NCI-H1417 treated with DMSO at 0.1 percent for 48 hours (cell line): ENCODE measurements at regions not wholly inside any gene's neighbourhood (a gene's known extent, or its start where the extent isn't known, plus 50 kb on each side); places are given as distances from the start of the nearest gene placed in this dataset.
A peak's percentile ranks its signal among the peaks of the same experiment; 100 is the strongest.

Experiments used
- DNase-seq: peaks from one replicate; lab custom pipeline; 2025; lab: John Stamatoyannopoulos, UW

DNA sequence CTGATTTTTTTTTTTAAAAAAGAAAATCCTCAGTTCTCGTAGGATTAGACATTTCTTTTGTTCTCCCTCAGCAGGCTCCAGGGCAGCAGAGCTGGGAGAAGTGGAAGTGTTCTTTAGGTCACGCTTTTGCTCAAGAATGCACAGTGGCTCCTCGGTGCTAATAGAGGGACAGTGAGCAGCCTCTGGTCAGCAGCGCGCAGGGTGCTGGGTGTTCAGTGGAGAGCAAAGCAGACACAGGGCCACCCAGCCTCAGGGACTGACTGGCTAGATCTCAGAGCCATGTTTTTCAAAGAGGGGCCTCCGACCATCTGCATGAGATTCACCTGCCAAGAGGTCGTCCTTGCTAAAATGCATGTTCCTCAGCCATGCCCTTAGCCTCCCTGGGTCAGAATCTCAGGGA is 218.8 kb downstream of the HAUS1 start:
- DNase-seq: no peak

DNA sequence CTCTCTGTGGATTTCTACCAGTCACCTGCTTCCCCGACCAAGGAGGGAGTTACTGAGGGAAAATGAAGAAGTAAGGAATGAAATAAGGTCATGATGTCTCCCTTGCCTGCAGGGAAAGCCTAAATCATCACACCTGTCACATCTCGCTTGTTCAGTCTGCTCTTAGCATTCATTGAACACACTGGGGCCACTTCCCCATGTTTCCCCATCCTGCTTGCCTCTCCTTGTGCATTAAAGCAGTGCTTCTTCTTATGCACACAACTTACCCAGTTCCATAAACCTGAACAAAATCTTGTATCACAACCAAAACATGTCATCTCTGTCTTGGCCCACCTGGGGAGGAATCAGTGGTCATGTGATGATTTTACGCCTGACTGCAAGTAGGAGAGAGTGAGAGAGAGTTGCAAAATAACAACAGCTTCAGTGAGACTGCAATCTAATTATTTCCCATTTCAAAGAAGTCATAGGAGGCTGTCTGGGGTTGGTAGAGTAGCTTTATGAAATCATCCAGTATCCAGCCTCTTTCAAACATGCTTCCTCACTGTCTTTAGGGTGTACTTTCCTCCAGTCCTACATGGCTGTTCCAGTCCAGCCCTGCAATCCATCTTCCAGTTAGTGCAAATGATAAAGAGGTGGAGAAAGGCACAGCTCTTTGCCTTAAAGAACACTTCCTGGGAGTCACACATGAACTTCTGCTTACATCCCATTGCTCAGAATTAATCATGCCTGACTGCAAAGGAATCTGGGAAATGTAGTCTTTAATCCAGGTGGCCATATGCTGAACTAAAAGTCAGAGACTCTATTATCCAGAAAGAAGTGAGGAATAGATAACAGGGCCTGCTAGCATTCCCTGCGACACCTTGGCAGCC is 220.1 kb downstream of the HAUS1 start:
- no peak for DNase-seq

DNA sequence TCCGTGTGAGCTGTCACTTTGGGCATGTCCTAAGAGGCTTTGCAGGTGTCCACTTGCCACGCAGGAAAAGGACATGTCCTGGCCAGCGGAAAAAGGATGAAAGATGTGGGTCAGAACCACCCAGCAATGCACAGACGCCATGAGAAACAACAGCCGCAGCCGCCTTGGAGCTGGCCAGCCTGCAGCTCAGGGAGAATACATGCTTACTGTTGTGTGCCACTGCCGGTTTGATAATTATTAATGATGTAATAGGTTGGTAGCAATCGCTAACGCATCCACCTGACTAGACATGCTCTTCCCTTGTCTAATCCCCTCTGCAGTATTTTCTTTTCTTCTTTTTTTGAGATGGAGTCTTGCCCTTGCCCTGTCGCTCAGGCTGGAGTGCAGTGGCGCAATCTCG is 221.7 kb downstream of the HAUS1 start:
- no peak for DNase-seq

DNA sequence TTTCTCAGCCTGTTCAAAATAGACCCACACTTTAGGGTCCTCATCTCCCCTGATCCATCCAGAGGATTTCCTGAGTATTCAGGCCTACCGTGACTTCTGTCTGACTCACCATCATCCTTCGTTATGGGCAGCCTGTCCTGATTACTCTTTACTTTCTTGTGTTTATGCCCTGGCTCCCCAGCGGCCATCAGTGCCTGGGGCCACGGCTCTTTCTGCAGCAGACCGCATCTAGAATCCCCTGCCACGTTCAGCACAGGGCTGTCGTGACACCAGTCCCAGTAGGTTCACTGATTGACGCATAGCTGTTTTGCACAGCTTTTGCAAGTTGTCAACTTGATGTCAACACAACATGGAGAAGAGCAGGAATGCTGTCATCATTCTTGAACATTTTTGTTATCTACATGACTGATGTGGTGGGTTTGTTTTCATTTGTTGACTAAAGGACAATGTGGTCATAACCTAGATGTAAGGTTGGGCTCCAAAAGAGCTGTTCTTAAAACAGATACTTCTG is 225.6 kb downstream of the HAUS1 start:
- DNase-seq: no peak

DNA sequence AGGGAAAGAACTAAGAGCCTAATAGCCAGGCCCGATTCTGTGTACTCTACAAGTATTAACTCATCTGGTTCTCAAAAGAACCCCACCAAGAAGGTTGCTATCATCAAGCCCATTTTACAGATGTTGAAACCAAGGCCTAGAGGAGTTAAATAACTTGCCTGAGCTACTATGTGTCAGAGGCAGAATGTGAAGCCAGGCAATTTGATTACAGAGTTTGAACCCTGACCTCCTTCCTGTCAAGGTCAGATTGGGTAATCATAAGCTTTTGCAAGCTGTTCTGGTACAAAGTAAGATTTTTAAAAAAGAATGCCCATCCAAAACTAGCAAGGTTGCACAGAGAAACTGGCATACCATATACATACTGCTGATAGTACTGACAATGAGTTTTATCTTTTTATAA is 227.1 kb downstream of the HAUS1 start:
- DNase-seq: no peak

DNA sequence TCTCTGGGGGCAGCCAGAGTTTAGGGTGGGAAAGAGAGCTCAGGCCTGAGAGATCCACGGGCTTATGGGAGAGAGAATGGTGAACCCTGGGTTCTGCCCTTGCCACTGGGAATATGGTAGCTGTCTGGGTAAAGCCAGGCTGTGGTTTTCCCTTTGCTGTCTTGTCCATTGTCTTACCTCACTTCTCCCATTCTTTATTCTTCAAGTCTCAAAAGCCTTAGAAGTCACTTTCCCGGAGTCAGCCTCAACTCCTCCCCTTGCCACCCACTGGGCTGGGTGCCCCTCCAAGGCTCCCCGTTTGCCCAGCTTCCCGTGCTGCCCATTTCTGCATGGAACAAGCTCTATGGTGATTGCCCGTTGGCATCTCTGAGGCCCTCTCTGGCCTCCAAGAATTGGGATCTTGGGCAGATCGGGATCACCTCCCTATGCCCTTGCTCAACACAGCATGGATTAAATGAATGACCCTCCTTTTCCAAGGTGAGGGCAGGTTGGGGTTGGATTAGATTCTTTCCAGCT is 228.2 kb downstream of the HAUS1 start:
- no peak for DNase-seq

DNA sequence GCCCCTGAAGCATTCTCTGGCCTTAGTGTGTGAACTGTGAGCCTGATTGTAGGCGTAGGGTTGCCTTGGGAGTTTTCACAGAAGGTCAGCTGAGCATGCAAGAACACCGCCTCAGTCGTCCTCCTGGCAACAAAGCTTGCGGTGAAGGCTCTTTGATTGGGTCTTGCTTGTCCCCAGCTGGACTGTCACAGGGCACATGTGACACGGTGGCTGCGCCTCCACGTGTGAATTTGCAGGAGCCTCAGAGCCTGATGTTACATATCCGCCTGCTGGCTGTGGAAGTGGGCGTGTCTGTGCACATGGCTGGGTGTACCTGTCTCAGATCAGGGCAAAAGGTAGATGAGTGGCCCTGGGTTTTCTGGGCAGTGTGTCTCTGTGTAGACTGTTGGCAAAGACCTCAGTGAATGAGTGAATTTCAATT is 228.7 kb downstream of the HAUS1 start:
- DNase-seq: peak; percentile 27

DNA sequence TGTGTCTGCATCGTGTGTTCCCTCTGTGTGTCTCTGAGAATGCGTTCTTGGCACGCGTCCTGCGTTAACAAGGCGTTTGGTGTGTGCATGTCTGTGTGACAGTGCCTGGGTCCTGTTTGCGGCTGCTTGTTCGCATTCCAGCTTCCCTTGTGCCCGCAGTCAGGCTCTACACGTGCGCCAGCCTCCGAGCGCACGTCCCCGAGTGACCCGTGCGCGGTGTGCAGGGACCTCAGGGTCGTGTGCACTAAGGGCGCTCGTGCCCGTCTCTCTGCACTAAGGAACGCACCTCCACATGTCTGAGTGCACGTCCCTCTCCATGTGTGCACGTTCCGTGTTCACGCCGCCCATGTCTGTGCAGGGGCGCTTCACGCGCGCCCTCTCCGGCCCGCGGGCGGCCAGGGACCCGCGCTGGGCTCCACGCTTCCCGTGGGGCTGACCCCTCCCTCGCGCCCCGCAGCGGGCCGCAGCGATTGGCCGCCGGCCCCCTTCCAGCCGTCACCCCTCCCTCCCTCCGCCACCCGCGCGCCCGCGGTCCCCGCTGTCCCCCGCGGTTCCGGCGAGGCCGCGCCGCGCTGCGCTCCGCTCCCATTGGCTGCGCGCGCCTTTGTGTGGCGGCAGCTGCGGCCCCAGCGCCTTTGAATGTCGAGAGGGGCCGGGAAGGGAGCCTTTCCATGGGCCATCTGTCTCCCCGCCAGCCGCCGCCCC is 229.4 kb downstream of the HAUS1 start:
- DNase-seq: no peak

DNA sequence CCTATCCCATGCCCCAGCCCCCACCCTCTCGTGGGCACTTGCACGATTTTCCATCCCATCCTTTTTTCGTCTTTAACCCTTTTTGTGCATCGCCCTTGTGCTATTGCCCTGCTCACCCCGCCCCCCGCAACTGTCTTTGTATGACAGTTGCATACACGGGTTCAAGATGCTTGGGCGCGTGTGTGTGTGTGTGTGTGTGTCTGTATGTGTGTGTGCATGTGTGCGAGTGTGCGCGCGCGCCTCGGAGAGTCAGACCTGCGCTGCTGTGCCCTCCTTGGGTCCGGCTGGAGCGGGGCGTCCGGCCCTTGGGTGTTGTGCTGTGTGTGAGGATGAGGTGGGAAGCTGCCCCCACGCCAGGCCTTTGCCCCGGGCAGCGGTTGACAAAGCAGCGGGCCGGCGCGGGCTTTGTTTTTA is 230.7 kb downstream of the HAUS1 start:
- DNase-seq: no peak

DNA sequence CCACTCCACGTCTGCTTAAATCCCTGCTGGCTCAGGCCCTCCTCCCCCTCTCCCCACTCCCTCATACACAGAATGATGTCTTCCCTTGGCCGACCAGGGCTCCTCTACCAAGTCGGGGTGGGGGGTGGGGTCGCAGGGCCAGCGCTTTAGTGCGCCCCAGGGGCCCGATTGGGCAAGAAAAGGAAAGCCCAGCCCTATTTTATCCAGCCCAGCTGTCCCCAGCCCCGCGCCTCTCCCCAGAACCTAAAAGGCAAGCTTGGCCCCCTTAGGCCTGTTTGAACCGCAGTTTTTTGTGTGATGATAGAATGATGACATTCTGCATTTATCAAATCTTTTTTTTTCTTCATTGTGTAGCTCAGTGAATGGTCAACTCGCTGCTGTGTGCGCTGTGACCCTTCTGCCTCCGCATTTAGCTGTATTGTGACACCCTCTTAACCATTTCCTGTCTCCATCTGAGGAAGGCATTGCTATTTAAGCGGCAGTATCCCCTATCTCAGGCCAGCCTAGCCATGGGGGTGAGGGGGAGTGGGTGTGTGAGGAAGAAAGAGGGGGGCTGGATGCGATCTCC is 231.4 kb downstream of the HAUS1 start:
- DNase-seq: no peak

DNA sequence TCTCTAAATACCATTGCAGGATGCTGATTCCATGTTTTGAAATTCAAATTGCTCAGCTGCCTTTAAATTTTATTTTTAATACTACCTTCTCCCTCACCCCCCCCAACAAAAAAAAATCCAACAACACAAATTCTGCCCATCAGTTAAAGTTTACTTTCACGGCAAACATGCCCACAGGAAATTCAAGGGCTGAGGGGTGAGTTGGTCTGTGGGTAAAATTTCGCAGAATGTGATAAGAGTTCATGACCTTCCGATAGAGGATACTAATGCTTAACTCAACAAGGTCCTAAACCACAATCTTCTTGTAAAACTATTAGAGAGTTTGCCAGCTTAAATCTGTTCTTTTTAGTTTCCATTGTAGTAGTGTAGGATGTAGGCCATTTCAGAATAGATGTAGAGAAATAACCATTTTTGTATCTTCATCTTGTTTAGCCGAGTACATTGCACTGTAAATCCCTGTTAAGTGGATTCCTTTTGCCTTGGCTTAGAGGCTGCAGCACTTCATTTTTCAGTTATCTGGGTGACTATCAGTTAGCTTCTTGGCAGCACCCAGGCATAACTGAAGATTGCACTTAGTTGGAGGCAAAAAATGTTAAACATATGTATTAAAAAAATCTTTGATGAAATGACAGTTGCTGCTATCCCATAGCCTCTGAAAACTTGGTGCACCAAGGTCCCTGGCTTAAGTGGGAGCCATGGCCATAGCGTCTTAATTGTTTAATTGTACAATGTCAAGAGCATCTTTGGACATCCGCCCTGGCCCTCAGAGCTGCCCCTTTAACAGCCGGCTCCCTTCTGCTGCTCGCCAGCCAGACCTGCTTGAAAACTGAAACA is 232.3 kb downstream of the HAUS1 start:
- DNase-seq: no peak

DNA sequence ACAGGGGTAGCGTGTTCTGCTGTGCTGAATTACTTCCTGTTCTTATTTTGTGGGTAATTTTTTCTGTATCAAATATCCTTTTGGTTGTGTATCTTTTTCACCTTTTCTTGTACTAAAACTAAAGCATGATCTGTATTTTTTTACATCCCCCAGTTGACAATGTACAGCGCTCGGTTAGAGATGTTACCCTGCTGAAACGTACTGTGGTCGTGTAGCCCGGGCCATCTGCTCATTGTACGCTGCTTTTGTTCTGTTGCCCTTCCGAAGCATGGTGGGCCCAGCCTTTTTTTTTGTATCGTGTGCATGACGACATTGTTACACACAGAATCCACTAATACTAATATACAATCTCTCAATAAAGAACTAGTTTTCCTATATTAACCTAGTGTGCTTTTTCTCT is 233.1 kb downstream of the HAUS1 start:
- no peak for DNase-seq

DNA sequence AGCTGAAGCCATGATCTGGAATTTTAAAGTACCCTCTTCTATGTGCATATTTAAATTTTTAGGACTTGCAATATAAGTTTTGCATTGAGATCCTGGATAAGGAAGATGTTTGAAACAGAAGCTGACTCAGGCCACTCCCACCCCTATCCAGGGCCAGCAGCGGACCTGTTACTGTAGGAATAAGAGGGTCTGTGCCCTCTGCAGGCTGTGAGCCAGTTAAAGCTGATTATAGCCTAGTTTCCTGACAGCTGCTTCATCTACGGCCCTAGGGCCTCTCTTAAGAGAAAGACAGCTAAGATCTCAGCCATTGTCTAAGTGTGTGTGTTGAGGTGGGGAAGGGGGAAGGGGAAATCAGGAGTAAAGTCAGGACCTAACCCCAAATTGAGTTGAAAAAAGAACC is 234.0 kb downstream of the HAUS1 start:
- DNase-seq: no peak

DNA sequence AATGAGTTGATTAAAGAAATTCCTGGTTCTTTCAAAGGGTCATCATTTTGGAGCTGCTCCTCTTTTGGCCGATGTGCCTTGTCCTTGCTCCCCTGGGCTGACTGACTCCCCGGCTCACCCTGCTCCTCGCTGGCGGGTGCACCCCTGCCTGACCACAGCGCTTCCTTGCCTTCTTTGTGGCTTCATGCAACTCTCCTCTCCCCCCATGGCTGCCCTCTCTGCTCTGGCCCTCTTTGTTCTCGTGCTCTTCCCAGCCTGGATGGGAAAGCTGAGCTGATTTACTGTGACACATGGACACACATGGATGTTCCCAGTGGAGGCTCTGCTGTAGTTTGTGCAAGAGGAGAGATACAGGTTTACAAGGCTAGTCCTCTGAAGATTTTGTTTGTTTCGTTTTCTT is 234.6 kb downstream of the HAUS1 start:
- no peak for DNase-seq

DNA sequence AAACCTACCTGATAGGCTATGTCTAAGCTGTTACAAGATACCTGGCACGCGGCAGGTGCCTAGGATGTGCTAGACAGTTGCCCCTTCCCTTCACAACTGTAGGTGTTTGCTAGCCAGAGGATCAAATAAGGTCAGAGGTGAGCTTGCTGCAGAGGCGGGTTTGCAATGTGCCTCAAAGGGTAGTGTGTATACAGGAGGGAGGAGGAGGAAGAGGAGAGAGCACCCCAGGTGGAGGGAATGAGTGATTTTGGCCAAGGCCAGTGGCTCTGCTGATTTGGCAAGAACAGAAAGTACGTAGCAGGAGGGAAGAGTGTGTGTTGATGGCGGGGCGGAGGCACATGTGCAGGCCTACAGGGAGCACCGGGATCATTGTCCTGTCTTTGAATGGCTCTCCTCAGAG is 236.5 kb downstream of the HAUS1 start:
- DNase-seq: no peak

DNA sequence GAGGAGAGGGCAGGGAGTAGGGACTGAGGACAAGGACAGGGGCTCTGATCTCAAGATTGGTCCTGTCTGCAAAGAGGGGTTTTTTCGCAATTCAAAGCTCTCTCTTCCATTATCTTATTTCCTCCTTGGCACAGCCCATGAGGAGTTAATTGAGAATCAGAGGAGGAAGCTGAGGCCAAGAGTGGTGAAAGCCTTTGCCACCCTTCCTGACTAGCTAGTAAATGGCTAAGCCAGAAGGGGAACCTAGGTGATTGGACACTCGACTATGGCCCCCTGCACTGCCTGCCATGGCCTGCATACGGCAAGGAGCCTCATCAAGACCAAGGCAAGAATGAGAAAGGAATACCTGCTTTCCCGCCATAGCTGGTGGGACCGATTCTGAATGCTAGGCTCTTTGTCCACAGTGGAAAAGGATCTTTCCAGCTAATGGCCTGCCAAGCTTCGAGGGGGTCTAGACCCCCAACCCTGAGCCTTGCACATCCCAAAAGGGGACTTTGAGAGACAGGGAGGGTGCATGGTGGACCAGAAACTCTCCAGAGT is 237.9 kb downstream of the HAUS1 start:
- DNase-seq: no peak

DNA sequence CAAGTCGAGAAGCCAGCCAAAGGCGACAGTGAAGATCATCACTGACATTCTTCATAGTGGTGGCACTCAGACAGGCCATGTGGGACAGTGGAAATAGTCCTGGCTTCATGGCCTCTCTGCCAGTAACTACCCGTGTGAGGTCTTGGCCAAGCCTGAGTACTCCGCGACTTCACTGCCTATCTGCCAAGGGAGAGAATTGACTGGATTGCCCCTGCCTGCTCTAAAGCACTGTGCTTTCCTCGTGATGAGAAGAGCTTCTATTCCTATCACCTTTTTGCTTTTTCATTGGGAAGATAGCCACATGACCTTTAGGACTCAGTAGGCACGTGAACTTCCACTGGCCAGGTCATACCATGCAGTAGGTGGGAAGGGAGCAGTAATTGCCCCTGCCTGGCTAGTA is 239.3 kb downstream of the HAUS1 start:
- no peak for DNase-seq

DNA sequence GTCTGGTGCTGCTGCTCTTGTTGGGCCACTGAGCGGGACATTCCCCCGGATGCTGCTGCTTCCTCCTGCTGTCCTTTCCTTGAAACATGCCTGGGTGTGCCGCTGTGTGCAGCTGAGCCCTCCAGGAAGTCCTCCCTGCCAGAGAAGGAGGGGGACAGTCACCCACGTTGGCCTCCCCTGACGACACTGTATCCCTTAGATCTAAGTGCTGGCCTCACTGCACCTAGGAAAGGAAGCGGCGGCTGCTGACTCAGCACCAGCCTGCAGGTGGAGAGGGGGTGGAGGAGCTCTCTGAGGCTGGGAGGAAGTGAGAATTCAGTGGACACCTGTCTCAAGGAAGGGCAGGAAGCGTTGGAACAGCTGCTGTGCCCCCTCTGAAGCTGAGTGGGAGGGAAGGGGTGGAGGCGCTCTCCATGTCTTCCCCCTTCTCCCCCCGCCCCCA is 239.8 kb downstream of the HAUS1 start:
- peak; percentile 45 for DNase-seq

DNA sequence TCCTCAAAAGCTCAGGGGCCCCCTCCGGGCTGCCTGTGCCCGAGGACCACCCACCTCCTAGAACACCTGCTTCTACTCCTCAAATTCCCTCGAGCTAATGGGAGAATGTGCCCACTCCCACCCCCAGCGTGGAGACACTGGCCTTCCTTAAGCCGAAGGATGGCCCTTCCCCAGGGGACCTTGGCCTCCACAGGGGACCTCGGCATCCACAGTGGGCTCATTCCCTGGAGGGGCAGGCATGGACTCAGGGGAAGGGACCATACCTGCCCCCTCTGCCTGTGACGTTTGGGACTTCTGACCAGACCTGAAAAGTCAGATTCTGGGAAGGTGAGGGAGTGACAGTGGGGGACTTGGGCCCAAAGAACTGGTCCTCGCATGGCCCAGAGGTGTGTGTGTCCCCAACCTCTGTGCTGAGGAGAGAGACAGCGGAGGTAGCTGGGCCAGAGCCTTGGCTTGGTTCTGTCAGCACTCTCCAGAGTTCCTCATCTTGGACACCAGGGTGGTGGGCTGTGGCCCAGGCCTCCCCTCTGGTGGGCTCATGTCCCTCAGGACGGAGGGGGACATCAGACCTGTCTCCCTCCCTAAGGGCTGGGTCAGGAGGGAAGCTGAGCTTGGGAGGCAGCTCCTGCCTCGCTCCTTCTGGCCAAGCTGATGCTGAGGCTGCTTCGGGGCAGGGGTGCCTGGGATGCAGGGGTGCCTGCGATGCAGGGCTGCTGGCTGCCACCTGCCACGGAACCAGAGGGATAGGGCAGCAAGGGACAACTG is 240.4 kb downstream of the HAUS1 start:
- no peak for DNase-seq

DNA sequence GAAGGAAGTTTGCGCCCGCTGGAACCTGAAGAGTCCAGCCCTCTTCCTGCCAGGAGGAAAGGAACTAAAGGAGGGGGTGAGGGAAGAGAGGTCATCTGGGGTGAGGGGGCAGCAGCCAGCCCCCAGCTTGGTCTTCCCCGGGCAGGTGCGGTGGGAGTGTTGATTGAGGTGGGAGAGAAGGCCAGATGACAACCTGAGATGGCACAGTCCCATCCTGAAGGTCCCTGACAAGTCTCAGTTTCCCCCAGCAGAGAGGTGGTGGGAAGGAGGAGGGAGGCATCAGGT is 240.9 kb downstream of the HAUS1 start:
- no peak for DNase-seq

DNA sequence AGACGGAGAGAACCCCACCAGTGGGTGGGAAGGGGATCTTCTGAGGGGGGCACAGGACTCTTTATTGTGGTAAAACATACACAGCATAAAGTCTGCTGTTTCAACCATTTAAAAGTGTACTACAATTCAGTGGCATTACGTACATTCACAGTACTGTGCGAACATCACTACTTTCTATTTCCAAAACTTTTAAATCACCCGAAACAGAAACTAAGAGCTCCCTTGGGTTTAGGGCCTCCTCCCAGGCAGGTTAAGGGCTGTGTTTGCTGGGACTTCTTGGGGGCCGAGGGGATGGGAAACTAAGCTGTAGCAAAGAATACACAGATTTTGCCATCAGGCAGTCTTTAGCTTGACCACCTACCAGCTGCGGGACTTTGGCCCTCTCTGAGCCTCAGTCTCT is 242.0 kb downstream of the HAUS1 start:
- no peak for DNase-seq
